ENCODE measurements at regions not wholly inside any gene's neighbourhood (a gene's known extent, or its start where the extent isn't known, plus 50 kb on each side); places are given as distances from the start of the nearest gene placed in this dataset.
A peak's percentile ranks its signal among the peaks of the same experiment; 100 is the strongest.

- Histone ChIP-seq H3K36me3 (no peaks in the 10 kb centered on the region), H3K4me3 (no peak overlapping the region), H3K4me1 (peaks cover 4 to 83% (median 40%) of the 10 kb centered on the region in 9 donors), H3K27me3 (no peaks in the 10 kb centered on the region), H3K9me3 (no peaks in the 10 kb centered on the region), H3K27ac (peak overlapping the region in 1 of 10 donors; percentile 87)
- TF ChIP-seq CTCF (IDR thresholded peaks at IDR 0.05), result no peak
- 84 to 95% methylated on average over 3 of the region's 3 CpGs for WGBS, 2 donors
- ATAC-seq, result no peak
- no peak for DNase-seq
- intact Hi-C loops (cut with DNase I), result no loop called here
Measured at GRCh38 chr10:114746531-114746930, 75.0 kb upstream of the FHIP2A start.

GRCh38 chr10:114748241-114748640, 73.3 kb upstream of the FHIP2A start:
- Histone ChIP-seq H3K36me3 (no peaks in the 10 kb centered on the region), H3K4me1 (peaks cover 4 to 76% (median 36%) of the 10 kb centered on the region in 9 donors), H3K9me3 (no peaks in the 10 kb centered on the region), H3K27ac (peak overlapping the region in 9 of 10 donors; percentile 69 to 87 (median 77)), H3K27me3 (no peaks in the 10 kb centered on the region), H3K4me3 (no peak overlapping the region)
- WGBS, 2 donors, result 48 to 70% methylated on average over 1 of the region's 1 CpG
- ATAC-seq (peak in 4 of 8 donors; percentile 51 to 67 (median 62)), DNase-seq (no peak)
- no peak for TF ChIP-seq CTCF (IDR thresholded peaks at IDR 0.05)
- intact Hi-C loops (cut with DNase I), result loop anchor here in 1 of 10 donors (2.0 kb wide), 1 partner anchor 33 kb away; no protein-coding TSS in a partner anchor

GRCh38 chr10:114749014-114749413, 72.6 kb upstream of the FHIP2A start:
- DNase-seq (peak in 1 of 2 donors; percentile 24), ATAC-seq (peak; percentile 65 to 92 (median 82))
- Histone ChIP-seq H3K36me3 (no peaks in the 10 kb centered on the region), H3K27ac (peak overlapping the region; percentile 69 to 87 (median 76)), H3K9me3 (no peaks in the 10 kb centered on the region), H3K4me3 (no peak overlapping the region), H3K27me3 (no peaks in the 10 kb centered on the region), H3K4me1 (peaks cover 4 to 75% (median 33%) of the 10 kb centered on the region in 9 donors)
- intact Hi-C loops (cut with DNase I), result loop anchor here in 1 of 10 donors (2.0 kb wide), 1 partner anchor 34 kb away; no protein-coding TSS in a partner anchor
- TF ChIP-seq CTCF (IDR thresholded peaks at IDR 0.05), result no peak
- WGBS, 2 donors, result 13 to 19% methylated on average over 3 of the region's 3 CpGs

GRCh38 chr10:114749510-114749909, 72.1 kb upstream of the FHIP2A start:
- ATAC-seq (peak in 6 of 8 donors; percentile 26 to 60 (median 49)), DNase-seq (no peak)
- TF ChIP-seq CTCF (IDR thresholded peaks at IDR 0.05), result no peak
- intact Hi-C loops (cut with DNase I), result loop anchor here in 1 of 10 donors (2.0 kb wide), 1 partner anchor 35 kb away; no protein-coding TSS in a partner anchor
- 57 to 58% methylated on average over 6 of the region's 6 CpGs for WGBS, 2 donors
- H3K27me3 ChIP-seq, result no peaks in the 10 kb centered on the region
- H3K27ac ChIP-seq, result peak overlapping the region; percentile 7 to 87 (median 67)
- H3K4me1 ChIP-seq, result peaks cover 8 to 77% (median 38%) of the 10 kb centered on the region in 9 donors
- no peaks in the 10 kb centered on the region for H3K36me3 ChIP-seq
- no peak overlapping the region for H3K4me3 ChIP-seq
- H3K9me3 ChIP-seq, result no peaks in the 10 kb centered on the region
